IPS-18c (cell line): ENCODE measurements at regions not wholly inside any gene's neighbourhood (a gene's known extent, or its start where the extent isn't known, plus 50 kb on each side); places are given as distances from the start of the nearest gene placed in this dataset.
"Not testable (repeated sequence)": the region's sequence is repeated elsewhere in the genome, so short reads cannot be mapped to it uniquely, and the experiment has no call there.

Experiments
- H3K4me3 ChIP-seq: 2 replicates; pipeline ENCODE4 v1.7.0; 2013; ENCODE audit warnings: low read depth, mild to moderate bottlenecking, low read length, moderate library complexity; ENCODE audit not compliant: insufficient read depth
- H3K9me3 ChIP-seq: one replicate; pipeline ENCODE4 v1.6.1; 2013; ENCODE audit warnings: mild to moderate bottlenecking, low read length, moderate library complexity; ENCODE audit not compliant: control insufficient read depth, insufficient read depth

DNA sequence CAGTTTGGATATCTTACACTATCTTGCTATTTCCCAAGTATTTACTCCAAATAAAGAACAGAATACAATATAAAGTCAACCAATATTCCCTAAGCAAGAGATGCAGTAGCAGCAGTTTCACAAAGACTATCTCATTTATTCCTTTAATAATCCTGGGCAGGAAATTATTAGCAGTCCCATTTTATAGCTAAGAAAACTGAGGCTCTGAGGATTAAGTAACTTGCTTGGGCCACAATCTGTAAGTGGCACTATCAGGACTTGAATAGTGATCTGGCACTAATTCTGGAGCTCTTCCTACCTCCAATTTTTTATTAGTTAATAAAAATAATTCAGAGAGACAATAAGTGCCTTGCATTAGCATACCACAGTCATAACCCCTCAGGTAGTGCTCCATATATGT lies 611.7 kb downstream of the MCTP2 start:
- H3K4me3 ChIP-seq: no peak overlapping the region
- peaks cover 2% of the 10 kb centered on the region for H3K9me3 ChIP-seq

DNA sequence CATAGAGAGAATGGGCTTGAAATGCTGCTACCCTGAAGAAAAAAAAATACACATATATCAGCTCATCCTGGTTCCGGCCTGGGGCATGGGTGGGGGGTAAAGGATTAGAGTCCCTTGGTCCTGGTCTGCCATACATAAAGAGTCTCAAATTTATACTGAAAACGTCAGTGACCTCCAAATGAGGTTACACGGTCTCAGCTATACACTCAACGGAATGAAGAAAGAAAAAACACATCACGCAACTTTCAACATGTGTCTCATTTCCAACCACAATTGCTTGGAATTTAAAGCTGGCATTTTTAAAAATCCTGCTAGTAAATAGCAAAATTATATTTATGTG lies 612.8 kb downstream of the MCTP2 start:
- no peak overlapping the region for H3K4me3 ChIP-seq
- H3K9me3 ChIP-seq: peaks cover 2% of the 10 kb centered on the region

DNA sequence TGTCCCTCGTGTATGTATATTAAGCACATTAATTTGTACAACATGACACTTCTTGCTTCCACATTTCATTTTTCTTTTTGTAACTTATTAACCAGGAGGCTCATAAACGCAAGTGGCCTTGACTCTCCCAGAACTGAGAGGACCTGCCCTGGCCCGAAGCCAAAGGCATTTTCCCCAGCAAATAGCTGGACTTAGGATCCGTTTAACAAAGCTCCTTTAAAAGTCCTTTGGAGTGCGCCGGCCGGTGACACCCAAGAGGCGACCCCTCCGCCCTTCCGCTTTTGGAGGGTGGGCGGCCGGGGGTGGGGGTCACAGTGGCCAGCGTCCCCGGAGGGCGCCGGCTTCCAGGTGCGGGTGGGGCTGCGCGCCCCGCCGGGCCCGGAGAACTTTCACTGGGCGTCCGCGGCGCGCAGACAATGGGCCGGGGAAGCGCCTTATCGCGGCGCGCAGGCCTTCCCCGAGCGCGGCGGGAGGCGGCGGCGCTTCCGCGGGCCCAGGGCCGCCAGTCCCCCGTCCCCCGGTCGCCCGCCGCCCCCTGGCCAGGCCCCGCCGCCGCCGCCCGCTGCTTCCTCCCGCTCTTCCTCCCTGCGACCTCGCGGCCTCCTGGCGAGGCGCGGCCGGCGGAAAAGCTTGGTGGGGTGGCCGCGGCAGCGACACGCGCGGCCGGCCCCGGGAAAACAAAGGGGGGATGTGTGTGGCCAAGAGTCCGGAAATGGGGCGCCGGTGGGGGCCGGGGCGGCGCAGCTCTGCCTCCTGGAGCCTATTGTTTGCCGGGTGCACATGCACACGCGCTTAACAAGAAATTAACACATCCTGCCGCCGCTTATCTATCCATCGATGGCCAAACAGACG lies 613.4 kb downstream of the MCTP2 start:
- Histone ChIP-seq H3K4me3 (peak overlapping the region; percentile 55), H3K9me3 (peaks cover 2% of the 10 kb centered on the region)

- Histone ChIP-seq H3K9me3 (peaks cover 2% of the 10 kb centered on the region), H3K4me3 (peak overlapping the region; percentile 55)
Measured at GRCh38 chr15:94845390-94845716, 614.0 kb downstream of the MCTP2 start.

GRCh38 chr15:94847325-94847724 lies 616.0 kb downstream of the MCTP2 start:
- H3K9me3 ChIP-seq: no peaks in the 10 kb centered on the region
- H3K4me3 ChIP-seq: no peak overlapping the region

GRCh38 chr15:94848054-94848453 lies 616.7 kb downstream of the MCTP2 start:
- H3K9me3 ChIP-seq: no peaks in the 10 kb centered on the region
- no peak overlapping the region for H3K4me3 ChIP-seq

- no peak overlapping the region for H3K4me3 ChIP-seq
- peaks cover 2% of the 10 kb centered on the region for H3K9me3 ChIP-seq
Measured at GRCh38 chr15:94855018-94855408, 623.7 kb downstream of the MCTP2 start.

GRCh38 chr15:94855409-94856266 lies 624.3 kb downstream of the MCTP2 start:
- H3K4me3 ChIP-seq: no peak overlapping the region
- peaks cover 2% of the 10 kb centered on the region for H3K9me3 ChIP-seq

DNA sequence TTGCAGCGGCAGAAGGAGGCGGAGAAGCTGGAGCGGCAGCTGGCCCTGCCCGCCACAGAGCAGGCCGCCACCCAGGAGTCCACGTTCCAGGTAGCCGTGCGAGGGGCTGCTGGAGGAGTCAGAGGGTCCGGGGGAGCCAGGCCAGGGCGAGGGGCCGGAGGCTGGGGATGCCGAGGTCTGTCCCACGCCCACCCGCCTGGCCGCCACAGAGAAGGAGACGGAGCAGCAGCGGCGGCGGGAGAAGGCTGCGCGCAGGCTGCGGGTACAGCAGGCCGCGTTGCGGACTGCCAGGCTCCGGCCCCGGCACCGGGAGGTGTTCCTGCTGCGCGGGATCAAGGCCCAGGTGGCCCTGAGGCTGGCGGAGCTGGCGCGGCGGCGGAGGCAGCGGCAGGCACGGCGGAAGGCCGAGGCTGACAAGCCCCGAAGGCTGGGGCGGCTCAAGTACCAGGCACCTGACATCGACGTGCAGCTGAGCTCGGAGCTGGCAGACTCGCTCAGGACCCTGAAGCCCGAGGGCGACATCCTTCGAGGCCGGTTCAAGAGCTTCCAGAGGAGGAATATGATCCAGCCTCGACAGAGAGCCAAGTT lies 625.0 kb downstream of the MCTP2 start:
- no peak overlapping the region for H3K4me3 ChIP-seq

GRCh38 chr15:94857466-94857865 lies 626.1 kb downstream of the MCTP2 start:
- Histone ChIP-seq H3K9me3 (peaks cover 2% of the 10 kb centered on the region), H3K4me3 (no peak overlapping the region)

More for the DNA sequence above, 625.0 kb downstream of the MCTP2 start:
- H3K9me3 ChIP-seq: peaks cover 2% of the 10 kb centered on the region

- Histone ChIP-seq H3K9me3 (peaks cover 2% of the 10 kb centered on the region), H3K4me3 (no peak overlapping the region)
Measured at GRCh38 chr15:94858011-94858410, 626.6 kb downstream of the MCTP2 start.

DNA sequence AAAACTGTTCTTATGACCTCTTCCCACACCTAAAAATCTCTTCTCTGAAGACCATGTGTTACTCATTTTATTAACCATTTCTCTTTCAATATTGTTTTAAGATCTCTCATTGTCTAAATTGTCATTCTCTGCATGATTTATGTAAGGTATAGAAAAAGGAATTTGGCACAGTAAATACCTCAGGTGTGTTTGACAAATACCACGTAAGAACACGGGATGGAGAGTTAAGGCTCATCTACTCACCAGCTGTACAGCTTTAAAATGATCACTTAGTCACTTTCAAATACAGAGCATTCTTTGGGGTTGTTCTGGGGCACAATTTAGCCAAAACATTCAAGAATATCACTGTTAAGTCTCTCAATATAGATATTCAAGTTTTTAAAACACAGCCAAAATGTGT lies 627.1 kb downstream of the MCTP2 start:
- Histone ChIP-seq H3K9me3 (peaks cover 2% of the 10 kb centered on the region), H3K4me3 (no peak overlapping the region)

DNA sequence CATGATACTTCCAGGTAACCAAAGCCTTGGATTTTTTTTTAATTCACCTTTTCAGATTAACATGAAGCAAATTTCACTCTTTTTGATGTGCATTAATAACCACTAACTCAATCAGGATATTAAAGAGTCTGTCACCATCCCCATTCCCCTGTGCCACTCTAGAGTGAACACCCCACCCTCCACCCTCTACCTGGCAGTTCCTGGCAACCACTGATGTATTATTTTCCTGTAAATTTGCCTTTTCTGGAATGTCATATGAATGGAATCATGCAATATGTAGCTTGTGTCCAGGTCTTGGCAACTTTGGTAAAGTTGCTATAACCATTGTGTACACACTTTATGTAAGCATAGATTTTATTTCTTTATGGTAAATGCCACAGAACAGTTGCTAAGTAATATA lies 627.6 kb downstream of the MCTP2 start:
- H3K9me3 ChIP-seq: peaks cover 2% of the 10 kb centered on the region
- H3K4me3 ChIP-seq: no peak overlapping the region

DNA sequence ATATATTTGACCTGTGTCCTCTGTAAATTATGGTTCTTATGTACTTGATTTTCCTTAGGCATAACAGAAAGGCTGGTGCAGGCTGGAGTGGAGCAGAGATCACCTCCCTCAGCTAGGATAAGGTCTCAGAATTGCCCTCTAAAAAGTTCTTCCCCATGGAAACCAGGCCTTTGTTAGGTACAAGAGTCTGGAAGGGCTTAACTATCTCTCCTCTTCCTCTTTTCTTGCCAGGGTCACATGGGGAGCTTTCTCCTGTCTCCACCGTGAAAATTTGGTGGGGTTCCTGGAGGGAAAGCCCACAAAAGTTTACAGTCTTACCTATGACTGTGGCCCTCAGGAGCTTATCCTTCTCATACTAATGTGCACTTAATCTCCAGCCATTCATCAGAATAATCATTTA lies 633.2 kb downstream of the MCTP2 start:
- Histone ChIP-seq H3K9me3 (no peaks in the 10 kb centered on the region), H3K4me3 (no peak overlapping the region)

- not testable (repeated sequence) for H3K4me3 ChIP-seq, H3K9me3 ChIP-seq
Measured at GRCh38 chr15:94868265-94868664, 636.9 kb downstream of the MCTP2 start.

DNA sequence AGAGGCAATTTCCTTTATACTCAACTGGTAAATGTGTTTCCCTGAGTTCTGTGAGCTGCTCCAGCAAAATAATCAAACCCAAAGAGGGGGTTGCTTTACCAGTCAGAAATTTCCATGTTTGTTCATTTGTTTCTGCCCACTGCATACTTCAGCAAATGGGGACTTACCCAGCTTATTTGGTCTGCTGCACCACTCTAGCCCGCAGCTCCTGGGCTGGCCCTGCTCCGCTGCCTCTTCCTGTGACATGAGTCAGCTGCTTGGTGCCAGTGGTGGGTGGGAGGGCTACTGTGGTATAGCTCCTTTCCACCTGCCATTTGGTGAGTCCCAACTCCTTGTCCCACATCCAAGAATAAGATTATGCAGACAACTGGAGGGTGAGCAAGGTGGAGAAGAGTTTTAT lies 644.2 kb downstream of the MCTP2 start:
- Histone ChIP-seq H3K9me3 (no peaks in the 10 kb centered on the region), H3K4me3 (no peak overlapping the region)

DNA sequence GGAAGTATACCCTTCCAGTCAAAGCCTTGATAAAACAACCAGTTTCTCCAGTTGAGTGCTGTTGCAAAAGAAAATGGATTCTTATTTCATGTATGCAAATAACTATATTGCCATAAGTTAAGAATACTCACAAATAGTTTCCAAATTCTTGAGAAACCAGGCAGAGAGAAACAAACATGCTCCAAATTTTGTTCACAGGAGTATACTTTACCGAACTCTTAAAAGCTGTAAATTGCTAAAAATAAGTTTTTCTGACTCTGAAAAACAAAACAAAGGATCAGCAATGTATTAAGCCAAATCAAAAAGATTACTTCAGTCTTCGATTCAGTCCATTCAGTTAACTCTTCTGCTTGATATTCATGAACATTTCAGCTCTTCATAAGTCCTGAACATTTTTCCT lies 646.5 kb downstream of the MCTP2 start:
- no peak overlapping the region for H3K4me3 ChIP-seq
- no peaks in the 10 kb centered on the region for H3K9me3 ChIP-seq

- Histone ChIP-seq H3K4me3 (no peak overlapping the region), H3K9me3 (peaks cover 5% of the 10 kb centered on the region)
Measured at GRCh38 chr15:94882071-94882712, 650.8 kb downstream of the MCTP2 start.
